ENCODE measurements at regions not wholly inside any gene's neighbourhood (a gene's known extent, or its start where the extent isn't known, plus 50 kb on each side); places are given as distances from the start of the nearest gene placed in this dataset.

DNA sequence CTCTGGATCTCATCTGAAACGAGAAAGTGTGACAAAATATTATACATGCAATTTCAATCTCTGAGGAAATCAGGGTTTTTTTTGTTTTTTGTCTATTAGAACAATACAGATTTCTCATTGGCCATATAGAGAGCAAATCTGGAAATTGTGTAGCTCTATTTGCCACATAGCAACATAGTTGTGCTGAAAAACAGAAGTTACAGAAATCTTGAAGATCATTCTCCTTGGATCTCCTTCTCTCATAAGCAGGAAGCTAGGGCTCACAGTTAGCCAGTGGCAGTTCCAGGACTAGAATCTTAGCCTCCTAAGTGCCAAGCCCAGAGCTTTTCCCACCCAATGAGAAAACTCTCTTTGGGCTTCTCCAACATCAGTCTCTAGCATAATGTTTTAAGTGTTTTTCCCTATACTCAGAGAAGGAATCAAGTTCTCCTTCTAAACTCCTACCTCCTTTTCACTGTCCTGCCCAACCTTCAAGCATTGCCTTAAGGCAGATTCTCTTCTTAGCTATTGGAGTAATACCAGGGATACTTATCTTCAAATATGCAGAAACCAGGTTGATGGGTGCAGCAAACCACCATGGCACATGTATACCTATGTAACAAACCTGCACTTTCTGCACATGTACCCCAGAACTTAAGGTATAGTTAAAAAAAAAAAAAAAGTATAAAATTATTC, 211.6 kb downstream of the ALDH8A1 start:
- no peak for TF ChIP-seq CTCF (IDR thresholded peaks at IDR 0.05; ENCODE audit: low read depth, low read length)
- H3K4me3 ChIP-seq (ENCODE audit: low read depth, low read length): no peak overlapping the region

GRCh38 chr6:134735461-134735860, 214.4 kb downstream of the ALDH8A1 start:
- H3K4me3 ChIP-seq (ENCODE audit: low read depth, low read length): no peak overlapping the region
- no peak for TF ChIP-seq CTCF (IDR thresholded peaks at IDR 0.05; ENCODE audit: low read depth, low read length)

DNA sequence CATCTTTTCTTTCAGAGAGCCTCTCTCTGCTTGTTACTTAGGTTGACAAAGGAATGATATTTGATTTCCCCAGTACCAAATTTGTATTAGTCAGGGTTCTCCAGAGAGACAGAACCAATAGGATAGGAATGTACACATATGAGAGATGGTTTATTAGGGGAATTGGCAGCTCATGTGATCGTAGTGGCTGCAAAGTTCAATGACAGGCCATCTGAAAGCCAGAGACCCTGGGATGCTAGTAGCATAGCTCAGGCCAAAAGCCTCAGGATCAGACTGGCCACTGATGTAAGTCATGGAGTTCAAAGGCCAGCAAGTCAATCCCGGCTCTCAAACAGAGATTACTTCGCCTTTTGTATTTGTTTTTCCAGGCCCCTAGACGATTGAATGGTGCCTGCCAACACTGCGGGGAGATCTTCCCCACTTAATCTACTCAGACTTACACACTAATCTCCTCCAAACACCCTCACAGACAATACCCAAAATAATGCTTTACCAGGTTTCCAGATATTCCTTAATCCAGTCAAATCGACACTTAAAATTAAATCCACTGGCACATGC, 215.5 kb downstream of the ALDH8A1 start:
- no peak for TF ChIP-seq CTCF (IDR thresholded peaks at IDR 0.05; ENCODE audit: low read depth, low read length)
- H3K4me3 ChIP-seq (ENCODE audit: low read depth, low read length): no peak overlapping the region

DNA sequence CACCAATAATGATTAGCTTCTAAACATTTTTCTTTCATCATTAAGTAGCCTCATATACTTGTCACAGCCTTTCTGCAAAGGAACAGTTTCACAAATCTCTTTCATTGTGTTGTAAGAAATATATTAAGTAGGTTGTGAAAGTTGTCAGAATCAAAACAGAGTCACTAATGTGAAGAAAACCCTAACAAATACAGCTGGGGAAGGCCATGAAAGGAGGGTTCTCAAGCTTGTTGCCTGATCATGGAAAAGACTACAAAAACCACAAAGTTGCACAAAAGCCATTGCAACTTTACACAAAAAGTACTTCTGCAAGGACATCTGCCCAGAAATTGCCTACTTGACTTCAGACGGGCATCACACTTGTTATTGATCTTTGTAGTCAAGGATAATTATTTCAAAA, 216.1 kb downstream of the ALDH8A1 start:
- H3K4me3 ChIP-seq (ENCODE audit: low read depth, low read length): no peak overlapping the region
- no peak for TF ChIP-seq CTCF (IDR thresholded peaks at IDR 0.05; ENCODE audit: low read depth, low read length)

DNA sequence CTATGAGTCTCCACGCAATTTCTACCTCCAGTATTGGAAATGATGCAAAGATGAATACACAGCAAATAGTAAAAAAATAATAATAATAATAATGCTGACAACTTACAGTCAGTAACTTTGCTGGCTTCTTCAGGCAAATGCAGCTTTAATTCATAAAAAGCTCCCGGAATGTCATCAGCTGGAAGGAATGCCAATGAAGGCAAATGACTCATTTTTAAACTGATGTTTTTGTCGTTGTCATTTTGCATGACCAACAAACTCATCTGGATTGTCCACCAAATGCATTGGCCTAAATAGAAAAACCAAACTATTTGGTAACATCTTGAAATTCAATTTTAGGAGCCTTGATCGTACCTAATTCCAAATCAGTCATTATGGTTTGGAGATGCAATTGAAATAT, 217.1 kb downstream of the ALDH8A1 start:
- H3K4me3 ChIP-seq (ENCODE audit: low read depth, low read length): no peak overlapping the region
- TF ChIP-seq CTCF (IDR thresholded peaks at IDR 0.05; ENCODE audit: low read depth, low read length): no peak

GRCh38 chr6:134731615-134732014, 218.3 kb downstream of the ALDH8A1 start:
- TF ChIP-seq CTCF (IDR thresholded peaks at IDR 0.05; ENCODE audit: low read depth, low read length): no peak
- H3K4me3 ChIP-seq (ENCODE audit: low read depth, low read length): no peak overlapping the region

GRCh38 chr6:134730013-134730412, 219.9 kb downstream of the ALDH8A1 start:
- TF ChIP-seq CTCF (IDR thresholded peaks at IDR 0.05; ENCODE audit: low read depth, low read length): no peak

More at GRCh38 chr6:134730013-134730412, 219.9 kb downstream of the ALDH8A1 start:
- no peak overlapping the region for H3K4me3 ChIP-seq (ENCODE audit: low read depth, low read length)
